H1 (cell line): ENCODE measurements at regions not wholly inside any gene's neighbourhood (a gene's known extent, or its start where the extent isn't known, plus 50 kb on each side); places are given as distances from the start of the nearest gene placed in this dataset.

Experiments used
- ATF3 ChIP-seq: IDR thresholded peaks from 2 replicates; pipeline ENCODE4 v1.6.1; 2011; ENCODE audit warnings: low read depth, mild to moderate bottlenecking, low read length; ENCODE audit not compliant: insufficient read depth
- CEBPB ChIP-seq: IDR thresholded peaks from 2 replicates; pipeline ENCODE4 v1.6.1; 2012; ENCODE audit warnings: low read depth, low read length
- CHD7 ChIP-seq: fragments of 300-600 bp; sonication (generic); IDR thresholded peaks from 2 replicates; pipeline ENCODE4 v1.7.1; 2012; ENCODE audit warnings: low read length, moderate library complexity, mild to moderate bottlenecking, inconsistent platforms; ENCODE audit not compliant: insufficient replicate concordance
- EGR1 ChIP-seq: IDR thresholded peaks from 2 replicates; pipeline ENCODE4 v1.6.1; 2011; ENCODE audit warnings: low read depth, low read length, borderline replicate concordance
- RAD21 ChIP-seq, 2 experiments: IDR thresholded peaks in 1 of 2; conservative IDR thresholded peaks in 1 of 2; 2 replicates each; pipeline ENCODE4 v1.6.1; 2011; ENCODE audit warnings: low read depth in 2 of 2, low read length in 2 of 2, improper control_type of control experiment in 1 of 2, inconsistent platforms in 1 of 2, mild to moderate bottlenecking in 1 of 2, moderate library complexity in 1 of 2
- SRF ChIP-seq: IDR thresholded peaks from 2 replicates; pipeline ENCODE4 v1.6.1; 2011; ENCODE audit warnings: mild to moderate bottlenecking, low read depth, low read length, moderate library complexity
- TEAD4 ChIP-seq: IDR thresholded peaks from 2 replicates; pipeline ENCODE4 v1.6.1; 2012; ENCODE audit warnings: low read depth, low read length, inconsistent platforms, mixed read lengths
- TF ChIP-seq, protein P1 (sequence below): IDR thresholded peaks from 2 replicates; pipeline ENCODE4 v1.6.1; 2012; ENCODE audit warnings: low read length, inconsistent platforms

DNA sequence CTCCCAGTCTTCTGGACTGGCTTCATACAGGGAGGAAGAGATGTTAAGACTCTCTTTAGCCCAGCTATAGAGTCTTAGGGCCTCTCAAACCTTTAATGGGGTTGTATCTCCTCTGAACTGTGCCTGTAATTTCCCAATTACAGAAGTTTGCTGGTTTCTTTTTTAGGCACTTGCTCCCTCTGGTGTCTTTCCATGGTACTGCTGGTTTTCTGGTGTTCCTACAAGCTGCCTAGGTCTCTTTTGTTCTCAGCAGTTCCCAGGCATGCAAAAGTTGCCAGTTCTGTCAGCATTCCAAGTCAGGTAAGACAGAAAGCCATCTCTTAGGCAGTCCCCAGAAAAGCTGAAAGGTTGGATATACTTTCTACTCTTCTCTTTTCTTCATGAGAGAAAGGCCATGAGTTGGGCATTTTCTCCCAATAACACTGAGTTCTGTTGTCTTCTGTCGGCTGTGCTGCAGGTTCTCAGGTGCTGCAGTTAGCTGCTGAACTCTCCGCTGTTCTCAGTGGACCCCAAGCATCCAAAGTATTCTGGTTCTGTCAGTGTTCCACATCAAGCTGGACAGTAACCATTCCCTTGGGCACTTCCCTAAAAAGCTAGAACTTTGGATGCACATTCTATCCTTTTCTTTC is 54.4 kb upstream of the EHHADH start (continued):
- TF ChIP-seq CHD7 (no peak), EGR1 (no peak), ATF3 (no peak), TEAD4 (peak; percentile 58; the same call in 1 of the 2 replicates), SRF (no peak), CEBPB (0 out of 2 replicates have a peak, but pooled peaks have one; percentile 21), RAD21 (IDR thresholded peaks at IDR 0.05 in 1 of 2, conservative IDR thresholded peaks at IDR 0.05 in 1 of 2; ENCODE audit: low read depth in 2 of 2, low read length in 2 of 2) (peak; percentile 78 to 82)
- TF ChIP-seq, protein P1, sequence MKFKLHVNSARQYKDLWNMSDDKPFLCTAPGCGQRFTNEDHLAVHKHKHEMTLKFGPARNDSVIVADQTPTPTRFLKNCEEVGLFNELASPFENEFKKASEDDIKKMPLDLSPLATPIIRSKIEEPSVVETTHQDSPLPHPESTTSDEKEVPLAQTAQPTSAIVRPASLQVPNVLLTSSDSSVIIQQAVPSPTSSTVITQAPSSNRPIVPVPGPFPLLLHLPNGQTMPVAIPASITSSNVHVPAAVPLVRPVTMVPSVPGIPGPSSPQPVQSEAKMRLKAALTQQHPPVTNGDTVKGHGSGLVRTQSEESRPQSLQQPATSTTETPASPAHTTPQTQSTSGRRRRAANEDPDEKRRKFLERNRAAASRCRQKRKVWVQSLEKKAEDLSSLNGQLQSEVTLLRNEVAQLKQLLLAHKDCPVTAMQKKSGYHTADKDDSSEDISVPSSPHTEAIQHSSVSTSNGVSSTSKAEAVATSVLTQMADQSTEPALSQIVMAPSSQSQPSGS: no peak
